ENCODE measurements at regions not wholly inside any gene's neighbourhood (a gene's known extent, or its start where the extent isn't known, plus 50 kb on each side); places are given as distances from the start of the nearest gene placed in this dataset.
"Not testable (repeated sequence)": the region's sequence is repeated elsewhere in the genome, so short reads cannot be mapped to it uniquely, and the experiment has no call there.

DNA sequence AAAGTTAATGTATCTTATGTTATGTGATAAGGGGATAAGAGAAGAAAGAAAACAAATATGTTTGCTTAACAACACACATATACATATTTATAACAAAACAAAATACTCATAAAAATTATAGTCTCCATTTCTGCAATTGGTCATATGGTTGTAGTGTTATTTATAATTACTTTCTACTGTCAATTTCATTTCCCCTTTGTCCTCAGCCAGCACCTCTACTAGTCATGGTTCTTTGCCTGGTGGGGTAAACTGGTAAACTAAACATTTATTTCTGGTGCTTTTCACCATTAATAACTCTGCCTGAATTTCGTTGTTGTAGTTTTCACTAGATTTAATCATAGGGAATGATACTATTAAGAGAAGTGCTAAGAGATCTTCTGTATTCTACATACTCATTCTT, 88.0 kb upstream of the ALCAM start:
- DNase-seq (ENCODE audit: low read depth in 2 of 2), result no peak

DNA sequence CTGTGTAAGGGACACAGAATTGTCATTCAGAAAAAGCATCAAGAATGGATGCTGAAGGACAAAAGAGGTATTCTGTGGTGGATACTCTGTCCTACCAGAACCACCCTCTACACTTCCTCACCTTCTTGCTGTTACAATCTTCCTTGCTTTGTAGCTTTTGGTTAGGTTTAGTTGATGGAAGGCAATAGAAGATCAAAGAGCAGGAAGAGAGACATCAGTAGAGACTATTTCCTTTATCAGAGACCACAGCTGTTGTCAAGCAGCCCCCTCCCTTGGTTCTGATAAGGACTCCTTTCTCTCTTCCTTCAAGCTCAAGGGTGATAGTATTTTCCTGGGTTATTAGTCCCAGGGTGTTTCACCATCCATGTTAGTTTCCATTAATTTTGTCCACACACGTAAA, 84.7 kb upstream of the ALCAM start:
- DNase-seq (ENCODE audit: low read depth in 2 of 2), result no peak

DNA sequence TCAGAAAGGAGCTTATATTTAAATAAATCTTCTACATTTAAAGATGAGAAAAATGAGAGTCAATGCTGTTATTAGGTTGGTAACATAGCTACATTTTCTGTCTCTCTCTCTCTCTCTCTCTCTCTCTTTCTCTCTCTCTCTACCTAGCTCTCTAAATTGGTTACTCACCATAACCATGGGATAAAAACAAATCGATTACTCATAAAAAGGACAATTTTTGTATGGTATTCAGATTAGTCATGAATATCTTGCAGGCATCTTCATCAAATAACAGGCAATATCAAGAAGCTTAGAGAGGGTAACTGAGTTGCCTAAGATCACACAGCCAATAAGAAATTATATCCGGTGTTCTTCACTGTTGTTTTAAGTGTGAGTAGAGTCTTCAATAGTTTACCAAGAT, 81.8 kb upstream of the ALCAM start:
- DNase-seq (ENCODE audit: low read depth in 2 of 2), result no peak

DNA sequence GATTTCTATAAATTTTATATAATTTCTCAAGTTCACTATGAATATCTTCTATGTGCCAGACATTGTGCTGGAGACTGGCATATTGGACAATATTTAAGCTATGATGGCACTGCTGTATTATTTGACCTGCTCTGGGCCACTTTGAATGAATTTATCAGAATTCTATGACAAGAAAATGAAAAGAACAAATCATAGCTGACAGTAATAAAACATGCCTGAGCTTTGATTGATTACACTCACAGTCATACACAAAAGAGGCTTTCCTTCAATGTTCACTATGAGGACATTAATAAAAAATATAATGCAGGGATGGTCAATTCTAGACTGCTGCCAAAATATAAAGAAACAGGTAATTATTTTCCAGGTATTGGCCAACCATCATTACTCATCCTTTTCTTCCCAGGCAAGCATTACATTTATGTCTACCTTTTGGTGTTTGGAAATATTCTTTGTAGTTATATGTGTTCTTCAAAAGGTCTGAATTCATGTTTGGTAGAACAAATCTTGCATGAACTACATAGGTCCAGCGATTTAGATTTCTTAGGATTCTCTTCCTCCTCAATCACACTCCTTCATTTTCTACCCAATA, 81.0 kb upstream of the ALCAM start:
- DNase-seq (ENCODE audit: low read depth in 2 of 2), result no peak

DNA sequence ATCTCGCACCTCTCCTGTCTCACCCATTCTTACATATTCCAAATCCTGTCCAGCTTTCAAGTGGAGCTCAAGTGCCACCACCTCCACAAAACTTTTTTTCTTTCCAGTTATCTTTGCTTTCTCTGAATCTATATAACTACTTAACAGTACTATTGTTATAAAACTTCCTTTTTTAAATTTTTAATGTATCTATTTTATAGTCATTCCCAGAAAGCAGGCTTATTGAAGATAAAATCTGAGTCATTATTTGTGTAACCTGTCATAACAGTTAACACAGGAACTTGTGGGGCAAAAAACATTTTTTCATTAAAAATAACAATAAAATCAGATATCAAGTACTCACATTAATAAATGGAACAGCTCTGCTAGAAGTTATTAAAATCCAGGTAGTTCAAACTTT, 73.3 kb upstream of the ALCAM start:
- no peak for DNase-seq (ENCODE audit: low read depth in 2 of 2)

DNA sequence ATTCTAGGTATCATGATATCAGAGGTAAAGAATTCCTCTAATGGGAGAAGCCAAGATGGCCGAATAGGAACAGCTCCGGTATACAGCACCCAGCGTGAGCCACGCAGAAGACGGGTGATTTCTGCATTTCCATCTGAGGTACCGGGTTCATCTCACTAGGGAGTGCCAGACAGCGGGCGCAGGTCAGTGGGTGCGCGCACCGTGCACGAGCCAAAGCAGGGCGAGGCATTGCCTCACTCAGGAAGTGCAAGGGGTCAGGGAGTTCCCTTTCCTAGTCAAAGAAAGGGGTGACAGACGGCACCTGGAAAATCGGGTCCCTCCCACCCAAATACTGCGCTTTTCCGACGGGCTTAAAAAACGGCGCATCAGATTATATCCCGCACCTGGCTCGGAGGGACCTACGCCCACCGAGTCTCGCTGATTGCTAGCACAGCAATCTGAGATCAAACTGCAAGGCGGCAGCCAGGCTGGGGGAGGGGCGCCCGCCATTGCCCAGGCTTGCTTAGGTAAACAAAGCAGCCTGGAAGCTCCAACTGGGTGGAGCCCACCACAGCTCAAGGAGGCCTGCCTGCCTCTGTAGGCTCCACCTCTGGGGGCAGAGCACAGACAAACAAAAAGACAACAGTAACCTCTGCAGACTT, 70.4 kb upstream of the ALCAM start:
- DNase-seq (ENCODE audit: low read depth in 2 of 2), result not testable (repeated sequence)

DNA sequence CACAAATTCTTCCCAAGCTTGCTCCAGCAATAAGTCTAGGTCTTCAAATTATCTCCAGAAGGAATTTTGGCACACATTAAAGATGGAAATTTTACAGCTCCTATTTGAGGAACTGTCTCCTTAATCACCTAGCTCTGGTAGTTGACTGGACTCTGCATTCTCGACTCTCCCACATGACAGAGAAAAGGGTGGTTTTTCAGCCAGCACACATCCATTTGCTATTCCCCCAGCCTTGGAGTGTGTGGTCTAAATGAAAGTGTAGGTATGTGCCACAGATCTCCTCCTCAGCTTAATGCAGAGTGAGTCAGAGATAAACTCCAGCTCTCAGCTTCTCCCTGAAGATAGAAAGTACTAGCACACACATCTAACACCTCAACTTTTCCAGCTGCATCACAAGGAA, 62.2 kb upstream of the ALCAM start:
- DNase-seq (ENCODE audit: low read depth in 2 of 2), result no peak

DNA sequence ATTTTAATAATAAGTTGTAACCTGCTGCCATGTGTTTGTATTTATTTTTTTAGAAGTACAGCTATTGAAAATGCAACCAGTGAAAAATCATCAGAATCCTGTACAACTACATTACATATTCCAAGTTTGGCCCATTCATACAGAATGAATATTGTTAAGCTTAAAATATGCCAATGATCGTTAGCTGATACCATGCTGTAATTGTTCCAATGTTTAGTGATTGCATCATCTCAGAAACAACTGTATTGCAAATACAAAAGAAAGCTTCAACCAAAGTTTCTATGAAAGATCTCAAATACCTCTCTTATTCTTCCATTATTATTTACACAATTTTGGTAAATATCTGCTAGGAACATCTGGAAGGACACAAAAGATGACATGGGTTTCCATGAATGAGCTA, 51.6 kb upstream of the ALCAM start:
- DNase-seq (ENCODE audit: low read depth in 2 of 2), result no peak

DNA sequence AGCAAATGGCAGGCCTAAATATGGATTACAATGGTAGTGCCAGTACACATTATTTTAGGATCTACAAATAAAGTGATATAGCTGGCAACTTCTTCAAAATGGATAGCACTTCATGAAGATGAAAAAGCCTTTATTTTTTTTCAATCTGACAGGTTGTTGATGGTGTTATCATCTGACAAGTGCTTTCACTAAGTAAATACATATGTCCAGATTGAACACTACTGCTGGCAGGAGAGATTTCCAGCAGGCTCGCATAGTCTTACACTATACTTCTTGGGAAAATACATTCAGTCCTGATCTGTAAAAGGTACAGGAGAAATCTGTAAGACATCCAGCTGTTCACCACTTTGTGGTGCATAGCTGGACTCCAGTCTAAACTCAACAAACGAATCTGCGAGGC, 50.9 kb upstream of the ALCAM start:
- no peak for DNase-seq (ENCODE audit: low read depth in 2 of 2)

DNA sequence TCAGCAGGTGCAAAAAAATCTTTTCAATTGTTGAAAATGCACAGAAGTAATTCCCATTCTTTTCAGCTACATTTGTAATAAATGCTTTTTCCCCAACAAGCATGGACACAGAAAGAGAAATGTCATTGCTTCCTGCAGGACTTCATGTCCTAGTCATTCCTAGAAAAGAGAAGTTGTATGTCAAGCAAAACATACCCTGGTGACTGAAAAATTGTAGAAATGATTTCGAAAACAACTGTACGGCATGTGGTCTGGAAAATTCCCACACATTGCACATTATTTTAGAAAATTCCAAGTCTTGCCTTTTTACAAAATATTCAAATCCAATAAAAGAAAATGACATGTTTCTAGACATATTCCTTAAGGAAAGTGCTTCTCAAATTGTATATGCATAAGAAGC, 50.4 kb upstream of the ALCAM start:
- no peak for DNase-seq (ENCODE audit: low read depth in 2 of 2)
